Upper lobe of left lung (tissue), 6 donors: ENCODE measurements at regions not wholly inside any gene's neighbourhood (a gene's known extent, or its start where the extent isn't known, plus 50 kb on each side); places are given as distances from the start of the nearest gene placed in this dataset.
"Not testable (repeated sequence)": the region's sequence is repeated elsewhere in the genome, so short reads cannot be mapped to it uniquely, and the experiment has no call there.

Source experiments
- ATAC-seq, 2 donors: fragments of 200-7000 bp; cut with Tn5 transposase; one replicate each; pipeline ENCODE4 v1.9.1; 2022; ENCODE audit warnings: mild to moderate bottlenecking in 2 of 2, moderate library complexity in 2 of 2; ENCODE audit not compliant: low FRiP score in 2 of 2
- DNase-seq, 2 donors: peaks; one replicate each; pipeline ENCODE4 v3.0.0-alpha.2; 2019 to 2020
- H3K27ac ChIP-seq, 4 donors: fragments of 200-600 bp; sonication (generic); one replicate each; pipeline ENCODE4 v1.5.1; 2016 to 2019
- H3K27me3 ChIP-seq, 4 donors: fragments of 200-600 bp; sonication (generic); one replicate each; pipeline ENCODE4 v1.5.1; 2017 to 2019
- H3K36me3 ChIP-seq, 4 donors: fragments of 200-600 bp; sonication (generic); one replicate each; pipeline ENCODE4 v1.5.1; 2016 to 2019
- H3K4me1 ChIP-seq, 4 donors: fragments of 200-600 bp; sonication (generic); one replicate each; pipeline ENCODE4 v1.5.1; 2018 to 2019
- H3K4me3 ChIP-seq, 4 donors: fragments of 200-600 bp; sonication (generic); one replicate each; pipeline ENCODE4 v1.5.1; 2017 to 2019; ENCODE audit warnings: mild to moderate bottlenecking in 2 of 4, moderate library complexity in 1 of 4
- H3K9me3 ChIP-seq, 4 donors: fragments of 200-600 bp; sonication (generic); one replicate each; pipeline ENCODE4 v1.5.1; 2018 to 2019
- CTCF ChIP-seq, 6 experiments: fragments of 450-650 bp in 4 of 6; fragments of 200-600 bp in 2 of 6; sonication (generic) in 2 of 6; IDR thresholded peaks; one replicate each; pipeline ENCODE4 v1.5.1; 2016 to 2019; ENCODE audit warnings: antibody characterized with exemption in 6 of 6
- EP300 ChIP-seq, 4 donors: sonication (generic); formaldehyde crosslinking; IDR thresholded peaks; one replicate each; pipeline ENCODE4 v1.5.1; 2017; ENCODE audit warnings: antibody characterized with exemption in 4 of 4, control low read depth in 2 of 4
- POLR2A ChIP-seq, 4 donors: fragments of 450-650 bp; IDR thresholded peaks; one replicate each; pipeline ENCODE4 v1.5.1; 2016 to 2017; ENCODE audit warnings: antibody characterized with exemption in 4 of 4, mild to moderate bottlenecking in 2 of 4
- POLR2AphosphoS5 ChIP-seq, 2 donors: sonication (generic); formaldehyde crosslinking; IDR thresholded peaks; one replicate each; pipeline ENCODE4 v1.5.1; 2017; ENCODE audit warnings: antibody characterized with exemption in 2 of 2
- WGBS, 2 donors: methylation state at CpG; one replicate each; pipeline ENCODE4 v1.1.5; 2017 to 2018; 5-methylcytosine and 5-hydroxymethylcytosine counted together
- donor health status: DM: no; HTN: no; CAD: no; lungs with moderate emphysema.
- donor health status: DM: no; HTN: yes; CAD: no; lungs with severe emphysema.

GRCh38 chrX:130467936-130468335, 66.1 kb downstream of the RBMX2 start:
- no peaks in the 10 kb centered on the region for H3K4me1 ChIP-seq
- H3K4me3 ChIP-seq, result no peak overlapping the region
- TF ChIP-seq POLR2AphosphoS5 (IDR thresholded peaks at IDR 0.05) (no peak), POLR2A (IDR thresholded peaks at IDR 0.05) (no peak), CTCF (IDR thresholded peaks at IDR 0.05) (no peak), EP300 (IDR thresholded peaks at IDR 0.05) (no peak)
- H3K9me3 ChIP-seq, result no peaks in the 10 kb centered on the region
- no peaks in the 10 kb centered on the region for H3K27me3 ChIP-seq
- no peaks in the 10 kb centered on the region for H3K36me3 ChIP-seq
- no peak overlapping the region for H3K27ac ChIP-seq
- DNase-seq (no peak), ATAC-seq (no peak)
- 69 to 80% methylated on average over 4 of the region's 4 CpGs for WGBS, 2 donors

- Histone ChIP-seq H3K4me1 (no peaks in the 10 kb centered on the region), H3K4me3 (no peak overlapping the region), H3K27ac (no peak overlapping the region), H3K9me3 (no peaks in the 10 kb centered on the region), H3K36me3 (no peaks in the 10 kb centered on the region), H3K27me3 (no peaks in the 10 kb centered on the region)
- TF ChIP-seq POLR2A (IDR thresholded peaks at IDR 0.05), result no peak
- no peak for TF ChIP-seq CTCF (IDR thresholded peaks at IDR 0.05)
- DNase-seq (no peak), ATAC-seq (no peak)
- WGBS, 2 donors, result 62 to 69% methylated on average over 3 of the region's 3 CpGs
These were observed 66.7 kb downstream of the RBMX2 start for GRCh38 chrX:130468395-130468923.

GRCh38 chrX:130482871-130483270, 81.1 kb downstream of the RBMX2 start:
- 85 to 87% methylated on average over 2 of the region's 2 CpGs for WGBS, 2 donors

GRCh38 chrX:130485870-130486269, 84.1 kb downstream of the RBMX2 start:
- 29 to 50% methylated on average over 1 of the region's 1 CpG for WGBS, 2 donors
- TF ChIP-seq EP300 (IDR thresholded peaks at IDR 0.05) (no peak), POLR2A (IDR thresholded peaks at IDR 0.05) (no peak), CTCF (IDR thresholded peaks at IDR 0.05) (no peak), POLR2AphosphoS5 (IDR thresholded peaks at IDR 0.05) (no peak)
- ATAC-seq, result no peak

More at GRCh38 chrX:130482871-130483270, 81.1 kb downstream of the RBMX2 start:
- Histone ChIP-seq H3K4me1 (no peaks in the 10 kb centered on the region), H3K9me3 (no peaks in the 10 kb centered on the region), H3K4me3 (no peak overlapping the region), H3K36me3 (no peaks in the 10 kb centered on the region), H3K27ac (no peak overlapping the region), H3K27me3 (no peaks in the 10 kb centered on the region)
- DNase-seq (no peak), ATAC-seq (no peak)
- no peak for TF ChIP-seq EP300 (IDR thresholded peaks at IDR 0.05)
- TF ChIP-seq CTCF (IDR thresholded peaks at IDR 0.05), result no peak
- TF ChIP-seq POLR2A (IDR thresholded peaks at IDR 0.05), result no peak
- TF ChIP-seq POLR2AphosphoS5 (IDR thresholded peaks at IDR 0.05), result no peak

GRCh38 chrX:130495502-130495901, 93.7 kb downstream of the RBMX2 start:
- H3K36me3 ChIP-seq, H3K9me3 ChIP-seq, DNase-seq, H3K4me1 ChIP-seq, H3K27ac ChIP-seq, H3K27me3 ChIP-seq, H3K4me3 ChIP-seq: not testable (repeated sequence)
- ATAC-seq, result peak in 1 of 2 donors; percentile 46
- 83 to 93% methylated on average over 6 to 10 of the region's 10 CpGs for WGBS, 2 donors

More at GRCh38 chrX:130485870-130486269, 84.1 kb downstream of the RBMX2 start:
- Histone ChIP-seq H3K27ac (no peak overlapping the region), H3K27me3 (no peaks in the 10 kb centered on the region), H3K4me1 (no peaks in the 10 kb centered on the region), H3K9me3 (no peaks in the 10 kb centered on the region), H3K36me3 (no peaks in the 10 kb centered on the region), H3K4me3 (no peak overlapping the region)
- no peak for DNase-seq
